ENCODE measurements at regions not wholly inside any gene's neighbourhood (a gene's known extent, or its start where the extent isn't known, plus 50 kb on each side); places are given as distances from the start of the nearest gene placed in this dataset.

GRCh38 chr14:105899071-105899641, 372.8 kb downstream of the TMEM121 start:
- TF ChIP-seq EZH2 (IDR thresholded peaks at IDR 0.05; ENCODE audit: borderline replicate concordance, low read depth, low read length, poor library complexity, severe bottlenecking) (no peak), CTCF (conservative IDR thresholded peaks at IDR 0.05; ENCODE audit: low read depth, low read length) (no peak)
